Stomach (tissue), 4 donors: ENCODE measurements at regions not wholly inside any gene's neighbourhood (a gene's known extent, or its start where the extent isn't known, plus 50 kb on each side); places are given as distances from the start of the nearest gene placed in this dataset.

ENCODE experiments used
- CTCF ChIP-seq, 7 experiments: fragments of 450-650 bp in 4 of 7; fragments of 200-600 bp in 3 of 7; sonication (generic) in 3 of 7; IDR thresholded peaks; one replicate each; pipeline ENCODE4 v1.5.1; 2016 to 2019; ENCODE audit warnings: antibody characterized with exemption in 7 of 7, control low read depth in 2 of 7, mild to moderate bottlenecking in 1 of 7
- POLR2AphosphoS5 ChIP-seq, 3 donors: sonication (generic); formaldehyde crosslinking; IDR thresholded peaks; one replicate each; pipeline ENCODE4 v1.6.1; 2016; ENCODE audit warnings: antibody characterized with exemption in 3 of 3

- no peak for TF ChIP-seq POLR2AphosphoS5 (IDR thresholded peaks at IDR 0.05)
- no peak for TF ChIP-seq CTCF (IDR thresholded peaks at IDR 0.05)
Measured at GRCh38 chr17:14875557-14876412, 389.3 kb downstream of the PMP22 start.
